Calu3 (cell line): ENCODE measurements at regions not wholly inside any gene's neighbourhood (a gene's known extent, or its start where the extent isn't known, plus 50 kb on each side); places are given as distances from the start of the nearest gene placed in this dataset.

Experiments used
- BruUV-seq: library from RNA; stranded (reverse); fragments of 400-500 nt; replicated peaks from 2 replicates; lab custom pipeline; 2021; lab: Mats Ljungman, UMichigan
- CTCF ChIA-PET: fragments of 300-600 bp; sonication (Branson Sonifier 250); formaldehyde crosslinking; loops from one replicate; lab custom pipeline; 2022; ENCODE audit warnings: antibody characterized with exemption; lab: Charles Lee
- DNase-seq: peaks from one replicate; pipeline ENCODE4 v3.0.0; 2022
- H3K27ac Mint-ChIP-seq: one replicate; pipeline ENCODE4 v1.8.0; 2022; ENCODE audit warnings: mixed read lengths; ENCODE audit not compliant: unreplicated experiment
- H3K27me3 Mint-ChIP-seq: one replicate; pipeline ENCODE4 v1.8.0; 2022; ENCODE audit warnings: mixed read lengths; ENCODE audit not compliant: unreplicated experiment
- H3K36me3 Mint-ChIP-seq: one replicate; pipeline ENCODE4 v1.8.0; 2022; ENCODE audit warnings: mild to moderate bottlenecking, moderate library complexity, mixed read lengths; ENCODE audit not compliant: insufficient read depth, unreplicated experiment
- H3K4me1 Mint-ChIP-seq: one replicate; pipeline ENCODE4 v1.8.0; 2022; ENCODE audit warnings: mild to moderate bottlenecking, low read depth, mixed read lengths; ENCODE audit not compliant: unreplicated experiment
- H3K4me3 Mint-ChIP-seq: one replicate; pipeline ENCODE4 v1.8.0; 2022; ENCODE audit warnings: mild to moderate bottlenecking, low read depth, moderate library complexity, mixed read lengths; ENCODE audit not compliant: unreplicated experiment
- H3K9me3 Mint-ChIP-seq: one replicate; pipeline ENCODE4 v1.8.0; 2022; ENCODE audit warnings: low read depth, mixed read lengths; ENCODE audit not compliant: unreplicated experiment
- CTCF ChIP-seq: fragments of 200-600 bp; IDR thresholded peaks from one replicate; pipeline ENCODE4 v1.8.0; 2022; ENCODE audit warnings: antibody characterized with exemption; ENCODE audit not compliant: unreplicated experiment
- intact Hi-C: fragments of 100-400 bp; cut with micrococcal nuclease; formaldehyde crosslinking; loops from one replicate; pipeline ENCODE4 v1.10.0; 2022; ENCODE audit not compliant: unreplicated experiment

GRCh38 chr2:14188446-14188845 lies 444.1 kb upstream of the LRATD1 start:
- H3K4me1 Mint-ChIP-seq = no peaks in the 10 kb centered on the region
- CTCF ChIA-PET = no interaction called here

GRCh38 chr2:14189929-14190328 lies 442.6 kb upstream of the LRATD1 start:
- Mint-ChIP-seq H3K36me3 (no peaks in the 10 kb centered on the region), H3K4me3 (no peak overlapping the region), H3K27ac (no peak overlapping the region), H3K27me3 (no peaks in the 10 kb centered on the region), H3K4me1 (no peaks in the 10 kb centered on the region), H3K9me3 (peaks cover 3% of the 10 kb centered on the region)
- no peak for TF ChIP-seq CTCF
- intact Hi-C loops = no loop called here
- CTCF ChIA-PET = interaction anchor here (0.9 kb wide), 1 partner anchor 96 kb away, joined by 3 read pairs; no protein-coding TSS in a partner anchor
- no peak for DNase-seq
- no TSS peak for BruUV-seq

More at GRCh38 chr2:14188446-14188845, 444.1 kb upstream of the LRATD1 start:
- BruUV-seq = no TSS peak
- no peak overlapping the region for H3K27ac Mint-ChIP-seq
- no peaks in the 10 kb centered on the region for H3K36me3 Mint-ChIP-seq
- no peak for TF ChIP-seq CTCF
- H3K9me3 Mint-ChIP-seq = peaks cover 1% of the 10 kb centered on the region
- intact Hi-C loops = no loop called here
- DNase-seq = no peak
- H3K4me3 Mint-ChIP-seq = no peak overlapping the region
- no peaks in the 10 kb centered on the region for H3K27me3 Mint-ChIP-seq

GRCh38 chr2:14194233-14194632 lies 438.3 kb upstream of the LRATD1 start:
- no peak overlapping the region for H3K27ac Mint-ChIP-seq
- H3K36me3 Mint-ChIP-seq = no peaks in the 10 kb centered on the region
- CTCF ChIA-PET = no interaction called here
- TF ChIP-seq CTCF = no peak
- H3K27me3 Mint-ChIP-seq = no peaks in the 10 kb centered on the region
- BruUV-seq = no TSS peak
- no peak for DNase-seq
- H3K4me1 Mint-ChIP-seq = no peaks in the 10 kb centered on the region
- no peak overlapping the region for H3K4me3 Mint-ChIP-seq
- intact Hi-C loops = no loop called here
- peaks cover 9% of the 10 kb centered on the region for H3K9me3 Mint-ChIP-seq

GRCh38 chr2:14197293-14197692 lies 435.2 kb upstream of the LRATD1 start:
- Mint-ChIP-seq H3K4me1 (no peaks in the 10 kb centered on the region), H3K4me3 (no peak overlapping the region), H3K27me3 (no peaks in the 10 kb centered on the region), H3K9me3 (peaks cover 12% of the 10 kb centered on the region), H3K27ac (no peak overlapping the region), H3K36me3 (no peaks in the 10 kb centered on the region)
- CTCF ChIA-PET = no interaction called here
- intact Hi-C loops = no loop called here
- no peak for TF ChIP-seq CTCF
- no peak for DNase-seq
- no TSS peak for BruUV-seq
